RPMI8226 (cell line): ENCODE measurements at regions not wholly inside any gene's neighbourhood (a gene's known extent, or its start where the extent isn't known, plus 50 kb on each side); places are given as distances from the start of the nearest gene placed in this dataset.
"Not testable (repeated sequence)": the region's sequence is repeated elsewhere in the genome, so short reads cannot be mapped to it uniquely, and the experiment has no call there.

ENCODE experiments used
- DNase-seq: peaks from one replicate; pipeline ENCODE4 v3.0.0-alpha.2; 2015

DNA sequence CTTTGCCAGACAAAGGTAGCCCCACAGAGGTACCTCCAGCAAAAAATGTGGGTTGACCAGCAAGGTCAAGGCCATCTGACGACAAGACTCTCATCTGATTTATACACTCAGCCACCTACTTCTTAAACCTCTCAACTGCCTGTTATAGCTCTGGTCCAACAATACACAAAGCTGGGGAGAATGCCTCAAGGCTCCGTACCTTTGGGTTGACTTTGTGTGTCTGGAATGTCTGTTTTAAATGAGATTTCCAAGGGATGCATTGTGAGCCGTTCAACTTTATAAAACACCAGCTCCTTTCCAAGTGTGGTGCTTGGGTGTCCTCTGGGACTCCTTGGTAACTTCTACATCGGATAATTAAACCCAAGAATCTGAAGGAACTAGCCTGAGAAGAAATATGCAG, 167.0 kb upstream of the RPL34 start:
- no peak for DNase-seq

DNA sequence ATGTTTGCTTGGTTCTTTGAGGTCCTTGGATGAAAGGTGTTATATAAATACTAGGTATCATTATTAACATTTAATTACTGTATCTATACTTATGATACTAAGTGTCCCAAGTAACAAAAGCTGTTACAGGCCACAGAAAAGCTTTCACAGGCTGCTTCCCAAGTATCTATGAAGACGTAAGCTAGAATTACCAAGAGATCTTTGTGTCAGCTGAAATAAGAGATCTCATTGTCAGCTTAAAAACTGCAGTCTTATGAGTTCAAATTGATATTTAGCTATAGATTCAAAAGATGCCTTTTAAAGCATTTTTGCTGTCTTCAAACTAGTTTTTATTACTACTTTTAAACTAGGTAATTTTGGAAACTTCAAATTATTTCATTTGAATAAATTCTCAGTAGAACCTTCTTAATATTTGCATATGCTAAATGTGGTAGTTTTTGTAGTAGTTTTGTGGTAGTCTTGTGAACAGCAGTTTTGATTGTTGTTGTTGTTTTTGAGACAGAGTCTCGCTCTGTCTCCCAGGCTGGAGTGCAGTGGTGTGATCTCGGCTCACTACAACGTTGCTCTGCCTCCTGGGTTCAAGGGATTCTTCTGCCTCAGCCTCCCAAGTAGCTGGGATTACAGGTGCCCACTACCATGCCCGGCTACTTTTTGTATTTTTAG, 170.0 kb upstream of the RPL34 start:
- DNase-seq = no peak

DNA sequence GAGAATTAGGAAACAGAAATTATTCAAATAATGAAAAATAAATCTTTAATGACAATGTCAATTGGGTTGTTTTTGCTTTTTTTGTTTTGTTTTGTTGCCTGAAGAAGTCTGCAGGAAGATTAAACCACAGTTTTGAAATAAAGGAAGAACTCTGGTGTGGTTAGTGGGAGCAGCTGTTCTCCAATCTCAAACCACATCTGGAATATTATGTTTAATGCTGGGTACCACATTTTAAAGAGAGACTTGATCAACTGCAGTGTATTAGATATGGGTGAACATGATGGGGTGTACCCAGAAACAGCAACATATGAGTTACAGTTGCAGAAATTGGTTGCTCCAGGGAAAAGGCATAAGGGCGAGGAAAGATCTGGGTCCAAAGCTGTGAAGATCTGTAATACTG, 171.2 kb upstream of the RPL34 start:
- no peak for DNase-seq

DNA sequence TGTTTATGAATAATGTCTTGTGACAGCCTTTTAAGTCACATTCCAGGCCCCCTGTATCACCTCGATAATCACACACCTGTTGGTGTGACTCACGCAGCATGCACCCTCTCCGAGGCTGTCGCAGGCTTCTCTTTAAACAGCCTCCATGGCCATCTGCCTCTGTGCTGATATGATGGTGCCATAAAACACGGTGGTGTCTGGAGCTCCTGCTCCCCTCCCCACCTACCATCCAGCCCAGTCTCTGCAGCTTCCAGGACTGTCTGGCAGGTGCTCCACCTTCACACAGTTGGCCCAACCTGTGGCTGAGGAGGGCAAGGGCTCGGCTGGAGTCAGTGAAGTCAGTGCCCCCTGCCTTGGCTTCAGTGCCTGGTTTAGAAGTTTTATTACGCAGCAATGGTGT, 173.8 kb upstream of the RPL34 start:
- DNase-seq = no peak

DNA sequence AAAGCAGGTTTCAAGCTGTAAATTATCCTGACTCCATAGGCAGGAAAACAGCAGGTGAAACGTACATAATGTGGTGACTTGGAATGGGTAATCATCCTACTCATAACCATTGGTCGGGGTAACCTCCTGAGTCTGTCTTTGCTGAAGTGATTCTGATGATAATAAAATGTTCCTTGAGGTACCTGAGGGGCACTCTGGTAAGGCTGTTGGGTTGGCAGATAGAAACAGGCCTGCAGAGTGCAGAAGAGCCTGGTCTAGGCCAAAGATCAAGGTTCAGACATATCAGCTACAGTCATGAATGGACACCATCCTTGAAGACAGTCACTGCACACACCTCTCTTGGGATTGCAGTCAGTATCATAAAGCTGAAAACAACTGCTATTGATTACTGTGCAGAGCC, 174.7 kb upstream of the RPL34 start:
- no peak for DNase-seq

DNA sequence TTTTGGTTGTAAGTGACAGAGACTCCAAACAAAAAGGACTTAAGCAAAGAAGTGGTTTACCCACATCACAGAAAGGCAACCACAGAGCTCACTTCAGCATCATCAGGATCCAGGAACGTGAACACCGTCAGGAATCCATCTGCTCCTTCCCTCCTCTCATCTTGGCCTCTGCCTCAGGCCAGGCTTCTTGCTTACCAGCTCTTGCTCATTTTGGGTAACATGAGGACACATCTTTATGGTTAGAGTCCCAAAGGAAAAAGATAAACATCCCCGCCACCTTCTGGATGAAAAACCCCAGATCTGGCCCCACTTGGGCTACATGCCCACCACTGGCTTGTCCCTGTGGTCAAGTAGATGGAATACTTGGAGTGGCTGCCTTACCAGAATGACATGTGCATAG, 176.8 kb upstream of the RPL34 start:
- DNase-seq = no peak

DNA sequence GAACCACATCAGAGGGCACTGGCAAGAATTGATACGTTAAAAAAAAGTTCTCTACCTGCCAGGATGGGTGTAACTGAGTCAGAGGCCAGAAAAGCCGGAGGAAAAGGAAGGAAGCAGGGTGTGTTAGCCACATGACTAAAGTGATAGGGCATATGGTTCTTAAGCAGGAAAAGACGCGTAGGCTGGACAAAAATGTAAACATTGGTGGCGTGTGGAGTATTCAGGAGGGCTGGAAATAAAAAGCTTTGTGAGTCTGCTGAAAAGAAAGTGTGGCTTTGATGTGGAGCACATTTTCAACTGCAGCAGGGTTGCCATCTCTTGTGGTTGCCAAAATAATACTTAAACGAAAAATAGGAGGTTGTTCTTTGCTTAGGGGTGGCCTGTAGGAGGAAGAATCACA, 186.5 kb upstream of the RPL34 start:
- no peak for DNase-seq

DNA sequence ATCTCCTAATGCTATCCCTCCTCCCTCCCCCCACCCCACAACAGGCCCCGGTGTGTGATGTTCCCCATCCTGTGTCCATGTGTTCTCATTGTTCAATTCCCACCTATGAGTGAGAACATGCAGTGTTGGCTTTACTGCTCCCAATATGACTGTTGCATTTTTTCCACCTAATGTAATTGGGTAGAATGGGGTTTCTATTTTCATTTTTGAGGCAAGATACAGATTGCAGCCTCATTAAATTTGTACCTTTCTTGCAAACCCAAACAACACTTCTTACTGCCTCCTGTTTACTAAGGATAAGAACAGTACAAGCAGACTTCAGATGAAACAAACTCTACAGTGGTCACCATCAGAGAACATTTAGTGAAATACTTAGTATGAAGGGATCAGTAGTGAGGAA, 187.0 kb upstream of the RPL34 start:
- not testable (repeated sequence) for DNase-seq

DNA sequence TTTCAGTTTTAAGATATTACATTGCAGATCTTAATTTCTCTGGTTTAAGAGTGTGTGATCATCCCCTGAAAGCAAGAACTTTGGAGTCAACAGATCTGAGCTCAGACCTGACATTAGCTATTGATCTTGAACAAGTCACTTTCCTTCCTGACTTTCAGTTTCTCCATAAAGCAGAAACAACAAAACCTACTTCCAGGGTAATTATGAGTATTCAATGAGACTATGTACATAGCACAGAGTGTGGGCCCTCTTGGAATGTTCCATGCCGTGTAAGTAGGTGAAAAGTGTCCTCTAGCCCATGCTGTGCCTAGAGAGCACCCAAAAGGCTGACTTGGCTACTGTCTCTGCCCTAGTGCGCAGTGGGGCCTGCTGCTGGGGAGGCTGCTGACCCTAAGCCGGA, 188.0 kb upstream of the RPL34 start:
- no peak for DNase-seq

DNA sequence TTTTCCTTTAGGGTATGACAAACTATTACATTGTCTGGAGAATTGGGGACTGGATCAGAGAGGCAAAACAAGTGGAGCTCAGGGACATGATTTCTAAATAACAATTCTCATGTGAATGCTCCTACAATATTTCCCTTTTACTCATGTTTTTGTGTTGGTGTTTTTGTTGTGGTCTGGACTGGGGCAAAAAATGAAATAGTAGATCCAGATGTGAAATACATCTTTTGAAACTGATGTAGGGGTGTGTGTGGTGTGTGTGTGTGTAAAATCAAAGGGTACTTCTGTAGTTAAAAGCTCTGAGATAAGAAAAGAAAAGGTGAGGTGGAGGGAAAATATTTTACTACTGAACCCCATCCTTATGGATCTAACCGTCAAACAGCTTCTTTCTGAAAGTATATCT, 188.4 kb upstream of the RPL34 start:
- no peak for DNase-seq

DNA sequence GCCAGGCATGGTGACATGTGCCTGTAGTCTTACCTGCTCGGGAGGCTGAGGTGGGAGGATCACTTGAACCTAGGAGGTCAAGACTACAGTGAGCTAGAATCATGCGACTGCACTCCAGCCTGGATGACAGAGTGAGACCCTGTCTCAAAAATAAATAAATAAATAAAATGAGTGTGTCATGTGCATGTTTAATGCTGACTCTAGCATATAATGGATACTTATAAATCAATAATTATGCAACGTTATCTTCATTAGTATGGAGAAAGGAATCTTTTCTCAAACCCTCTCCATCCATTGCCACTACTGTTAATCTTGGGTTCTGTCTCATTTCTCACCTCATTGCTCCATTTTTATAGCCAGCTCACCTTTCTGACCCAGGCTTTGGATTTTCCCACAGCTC, 189.5 kb upstream of the RPL34 start:
- DNase-seq = no peak

DNA sequence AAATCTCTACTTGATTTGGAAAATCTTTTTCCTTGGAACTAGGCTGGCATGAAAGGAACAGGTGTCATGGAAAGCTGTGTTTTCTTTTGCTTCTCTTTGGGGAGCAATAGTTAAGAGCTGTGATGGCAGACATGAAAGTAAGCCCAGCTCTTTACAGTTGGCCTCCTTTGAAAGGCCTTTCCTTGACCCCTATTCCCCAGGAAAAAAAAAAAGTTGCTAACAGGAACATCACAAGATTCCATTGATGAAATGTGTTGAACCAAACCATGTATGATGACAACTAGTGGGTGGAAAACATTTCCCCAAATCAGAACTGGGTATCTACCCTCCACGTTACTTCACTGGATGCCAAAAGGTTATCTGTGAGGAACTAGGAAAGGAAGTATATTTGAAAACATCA, 190.7 kb upstream of the RPL34 start:
- no peak for DNase-seq

DNA sequence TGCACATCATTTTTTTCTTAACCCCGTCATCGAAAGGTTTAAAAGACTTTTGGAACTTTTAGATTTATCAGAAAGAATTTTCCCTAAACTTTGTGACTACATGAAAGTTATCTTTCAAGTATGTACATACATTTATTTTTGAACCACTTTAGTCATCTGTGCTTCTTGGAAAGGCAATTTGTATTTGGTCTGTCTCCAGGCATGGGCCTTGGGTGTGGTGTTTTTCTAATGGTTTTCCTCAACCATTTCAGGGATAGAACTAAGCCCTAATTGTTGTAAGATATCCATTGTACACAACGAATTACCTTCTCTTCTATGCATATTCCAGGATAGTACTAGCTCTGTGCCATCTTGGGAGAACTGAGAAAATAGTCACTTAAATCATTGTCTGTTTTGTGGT, 191.5 kb upstream of the RPL34 start:
- no peak for DNase-seq

DNA sequence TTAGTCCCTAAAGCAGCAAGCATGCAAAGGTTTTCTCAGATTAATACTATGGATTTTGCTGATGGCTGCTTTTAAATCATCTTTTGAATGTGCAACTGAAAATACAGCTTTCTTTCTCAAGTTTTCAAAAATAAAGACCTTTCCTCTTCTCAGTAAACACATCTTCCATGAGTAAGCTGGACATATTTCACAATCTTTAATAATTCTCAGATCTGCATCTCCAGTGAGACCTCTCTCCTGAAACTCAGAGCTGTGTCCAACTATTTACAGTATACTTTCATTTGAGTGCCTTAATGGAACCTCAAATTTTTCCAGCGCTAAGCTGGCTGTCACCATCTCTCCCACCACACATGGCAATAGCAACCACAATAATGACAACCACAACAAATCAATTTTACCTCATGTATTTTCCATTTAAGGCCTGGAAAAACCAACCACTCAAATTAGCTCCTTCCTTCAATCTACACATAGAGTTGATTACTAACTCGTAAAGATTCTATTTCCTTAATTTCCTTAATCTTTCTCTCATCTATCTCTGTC, 192.4 kb upstream of the RPL34 start:
- DNase-seq = no peak

DNA sequence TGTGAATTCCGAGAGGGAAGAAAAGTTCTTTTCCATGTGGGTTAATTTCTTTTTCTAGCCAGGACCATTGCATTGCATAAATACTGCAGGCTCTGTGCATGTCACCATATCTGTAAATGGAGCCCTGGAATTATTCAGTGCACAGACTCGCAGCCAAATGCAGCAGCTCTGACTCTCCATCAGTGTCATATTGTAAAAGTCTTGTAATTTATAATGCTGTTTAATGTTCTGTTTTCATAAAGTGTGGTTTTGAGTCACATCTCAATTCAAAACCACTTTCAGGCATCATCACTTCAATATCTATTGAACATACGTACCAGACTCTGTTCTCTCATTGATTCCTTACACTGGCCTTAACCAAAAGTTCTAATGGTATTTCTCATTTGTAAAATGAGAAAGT, 193.9 kb upstream of the RPL34 start:
- DNase-seq = no peak

DNA sequence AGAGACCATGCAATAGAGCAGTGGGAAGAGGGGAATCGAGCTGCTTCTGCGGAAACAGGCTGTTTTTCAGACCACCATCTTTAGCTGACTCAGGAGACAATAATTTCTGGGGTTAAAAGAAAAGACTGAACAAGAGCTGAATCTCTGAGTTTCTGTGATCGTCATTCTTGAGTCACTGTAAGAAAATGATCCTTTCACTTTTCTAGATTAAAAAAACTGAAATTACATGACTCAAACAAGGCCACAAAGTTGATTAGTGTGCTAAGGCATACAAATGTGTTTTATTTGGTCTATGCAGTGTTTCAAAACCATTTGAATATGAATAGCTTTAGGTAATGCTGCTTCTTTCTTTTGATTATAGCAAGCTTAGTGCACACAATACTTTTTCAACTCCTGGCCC, 194.4 kb upstream of the RPL34 start:
- DNase-seq = no peak

DNA sequence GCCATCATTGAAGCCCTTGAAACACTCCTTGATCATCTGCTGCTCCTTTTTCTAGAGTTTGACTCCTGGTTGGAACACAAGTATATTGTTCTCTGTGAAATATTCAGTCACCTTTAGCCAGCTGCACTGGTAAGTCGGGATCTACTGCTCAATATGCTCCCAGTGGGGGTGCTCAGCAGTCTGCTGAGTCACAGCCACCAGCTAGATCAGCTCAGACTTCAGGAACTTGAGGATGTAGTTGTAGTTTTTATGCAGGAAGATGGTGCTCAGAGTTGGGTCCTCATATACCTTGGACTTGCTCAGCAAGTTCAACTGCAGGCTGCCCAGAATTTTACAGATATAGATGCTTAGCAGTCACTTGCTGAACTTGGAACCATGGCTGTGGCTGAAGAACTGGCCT, 202.5 kb upstream of the RPL34 start:
- DNase-seq = no peak

DNA sequence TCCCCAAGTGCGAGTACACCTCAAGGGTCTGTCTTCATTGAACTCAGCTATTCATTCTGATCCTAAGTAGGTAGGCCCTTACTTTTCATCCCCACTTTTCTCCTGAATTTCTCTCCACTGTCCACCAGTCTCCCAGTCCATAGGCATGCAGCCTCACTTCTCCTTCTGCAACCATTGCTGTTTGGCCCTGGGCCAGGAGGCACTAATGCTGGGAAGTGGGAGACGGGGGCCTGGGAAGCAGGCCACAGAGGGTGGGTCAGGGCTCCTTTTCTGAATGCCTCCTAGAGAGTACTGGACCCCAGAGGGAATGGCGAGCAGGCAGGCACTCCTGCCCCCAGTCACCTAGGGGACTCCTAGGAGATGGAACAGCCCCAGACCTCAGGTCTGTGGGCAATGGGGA, 203.5 kb upstream of the RPL34 start:
- no peak for DNase-seq

DNA sequence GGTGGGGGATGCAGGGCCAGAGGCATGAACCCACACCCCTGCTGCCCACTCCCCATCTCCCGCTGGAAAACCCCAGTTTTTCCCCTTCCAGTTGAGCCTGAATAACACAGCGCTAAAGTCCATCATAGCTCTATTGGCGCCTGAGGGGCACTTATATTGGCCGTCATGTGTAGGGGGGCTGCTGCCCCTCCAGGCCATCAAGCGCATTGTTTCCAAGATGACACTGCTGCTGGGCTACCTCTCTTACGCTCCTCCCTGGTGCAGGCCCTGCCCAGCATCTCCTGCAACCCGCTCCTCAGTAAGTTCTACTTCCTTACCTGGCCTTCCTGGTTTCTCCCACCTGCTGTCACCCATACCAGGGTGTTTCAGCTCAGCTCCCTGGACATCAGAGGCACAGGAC, 205.0 kb upstream of the RPL34 start:
- no peak for DNase-seq

DNA sequence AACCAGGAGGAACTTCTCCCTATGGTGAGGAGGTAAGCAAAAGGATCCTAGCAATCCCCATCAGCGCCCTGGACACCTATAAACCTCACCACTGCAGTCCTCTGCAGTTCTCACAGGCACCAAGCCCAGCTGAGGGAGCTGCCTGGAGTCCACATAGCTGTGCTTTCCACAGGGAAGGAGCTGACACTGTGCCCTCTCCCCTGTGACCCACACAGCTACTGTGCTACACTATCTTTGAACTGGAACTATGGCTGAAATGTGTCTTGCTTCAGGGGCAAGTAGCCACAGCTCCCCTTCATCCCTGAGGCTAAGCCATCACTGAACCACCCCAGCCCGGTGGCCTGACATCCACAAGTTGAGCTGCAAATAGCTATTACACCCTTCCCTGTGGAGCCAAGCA, 208.5 kb upstream of the RPL34 start:
- no peak for DNase-seq

DNA sequence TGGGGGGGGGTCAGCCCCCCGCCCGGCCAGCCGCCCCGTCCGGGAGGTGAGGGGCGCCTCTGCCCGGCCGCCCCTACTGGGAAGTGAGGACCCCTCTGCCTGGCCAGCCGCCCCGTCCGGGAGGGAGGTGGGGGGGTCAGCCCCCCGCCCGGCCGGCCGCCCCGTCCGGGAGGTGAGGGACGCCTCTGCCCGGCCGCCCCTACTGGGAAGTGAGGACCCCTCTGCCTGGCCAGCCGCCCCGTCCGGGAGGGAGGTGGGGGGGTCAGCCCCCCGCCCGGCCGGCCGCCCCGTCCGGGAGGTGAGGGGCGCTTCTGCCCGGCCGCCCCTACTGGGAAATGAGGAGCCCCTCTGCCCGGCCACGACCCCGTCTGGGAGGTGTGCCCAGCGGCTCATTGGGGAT, 210.7 kb upstream of the RPL34 start:
- not testable (repeated sequence) for DNase-seq

DNA sequence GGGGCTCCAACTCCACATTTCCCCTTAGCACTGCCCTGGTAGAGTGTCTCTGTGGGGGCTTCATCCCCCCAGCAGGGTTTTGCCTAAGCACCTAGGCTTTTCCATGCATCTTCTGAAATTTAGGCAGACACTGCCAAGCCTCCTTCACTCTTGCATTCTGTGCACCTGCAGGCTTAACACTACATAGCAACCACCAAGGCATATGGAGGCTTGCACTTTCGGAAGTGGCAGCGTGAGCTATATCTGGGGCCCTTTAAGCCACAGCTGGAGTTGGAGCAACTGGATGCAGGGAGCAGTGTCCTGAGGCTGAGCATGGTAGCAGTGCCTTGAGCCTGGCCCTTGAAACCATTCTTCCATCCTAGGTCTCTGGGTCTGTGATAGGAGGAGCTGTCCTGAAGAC, 214.8 kb upstream of the RPL34 start:
- DNase-seq = no peak

DNA sequence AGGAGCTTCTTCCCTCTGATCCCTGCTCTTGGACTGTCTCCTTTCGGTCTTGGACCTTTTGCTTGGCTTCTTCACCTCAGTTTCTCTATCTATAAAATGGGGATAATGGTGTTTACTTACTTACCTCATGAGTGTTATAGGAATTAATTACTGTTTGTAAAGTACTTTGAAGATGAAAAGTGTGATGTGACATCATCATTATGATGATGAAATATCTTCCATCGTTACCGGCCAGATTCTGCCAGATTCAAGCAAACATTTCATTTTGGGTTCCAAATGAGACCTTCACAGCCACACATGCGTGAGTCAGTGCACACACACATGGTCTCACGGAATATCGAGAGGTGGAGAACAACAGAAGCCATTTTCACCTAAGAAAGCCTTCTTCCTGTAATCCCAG, 220.1 kb upstream of the RPL34 start:
- no peak for DNase-seq

DNA sequence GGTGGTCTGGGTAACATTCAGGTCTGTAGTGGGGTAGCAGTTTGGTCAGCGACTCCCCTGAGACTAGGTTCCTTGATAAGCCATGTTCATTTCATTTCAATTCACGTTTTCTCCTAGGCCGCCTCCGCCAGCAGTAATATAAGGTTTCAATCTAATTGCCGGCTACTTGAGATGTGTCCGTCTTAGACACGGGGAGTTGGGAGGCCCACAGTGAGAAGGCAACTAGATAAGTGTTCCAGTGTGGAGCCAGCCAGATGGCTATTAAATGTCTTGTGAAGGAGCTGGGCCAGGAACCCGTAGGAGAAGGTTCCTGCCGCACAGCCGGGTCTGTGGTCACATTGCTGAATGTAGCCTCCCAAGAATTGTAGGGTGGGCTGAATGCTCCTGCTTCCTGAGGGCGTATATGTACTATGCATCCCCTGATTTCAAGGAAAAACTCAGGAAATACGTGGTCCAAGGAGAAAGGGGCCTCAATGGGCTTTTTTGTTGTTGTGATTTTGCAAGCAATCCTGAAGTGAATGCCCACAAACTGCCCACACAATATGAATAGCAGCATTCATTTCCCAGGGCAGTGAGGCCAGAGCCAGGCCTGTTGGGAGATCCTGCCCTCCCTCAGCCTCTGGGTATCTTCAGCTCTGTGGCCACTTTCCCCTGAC, 220.6 kb upstream of the RPL34 start:
- DNase-seq = no peak

DNA sequence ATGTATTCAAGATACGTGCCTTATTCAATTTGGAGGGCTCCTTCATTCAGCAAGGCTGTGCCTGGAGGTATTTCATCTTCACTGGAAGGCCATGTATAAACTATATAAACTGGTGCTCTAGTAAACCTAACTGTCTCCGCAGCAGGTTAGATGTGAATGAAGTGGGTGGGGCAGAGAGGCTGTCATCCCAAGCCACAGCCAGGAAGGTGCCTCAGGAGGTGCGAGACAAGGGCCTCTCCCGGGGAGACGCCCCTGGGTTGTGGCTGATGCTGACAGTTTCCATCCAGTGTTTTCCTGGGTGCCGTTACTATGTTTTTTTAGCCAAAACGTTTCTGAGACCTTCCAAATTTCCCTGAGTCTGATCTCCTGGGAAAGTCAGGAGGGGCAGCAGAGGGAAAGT, 221.5 kb upstream of the RPL34 start:
- no peak for DNase-seq
